ENCODE measurements at regions not wholly inside any gene's neighbourhood (a gene's known extent, or its start where the extent isn't known, plus 50 kb on each side); places are given as distances from the start of the nearest gene placed in this dataset.

DNA sequence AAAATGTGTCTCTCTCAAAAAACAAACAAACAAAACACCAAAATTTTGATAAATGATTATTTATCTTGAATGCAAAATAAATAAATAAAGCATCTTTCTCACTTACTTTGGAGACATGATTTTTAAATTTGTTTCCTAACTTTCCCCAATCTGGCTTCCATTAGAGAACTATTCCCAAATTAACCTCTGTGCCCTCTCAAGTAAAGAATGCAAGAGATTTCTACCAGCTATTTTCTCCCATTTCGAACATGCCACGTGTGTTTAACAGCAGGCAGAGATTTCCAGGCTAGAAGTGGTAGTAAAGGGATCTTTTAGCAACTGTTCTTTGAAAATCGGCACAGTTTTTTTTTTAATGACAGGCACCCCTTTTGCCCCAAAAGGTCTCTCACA lies 269.1 kb downstream of the SHQ1 start:
- TF ChIP-seq POLR2A (IDR thresholded peaks at IDR 0.05; ENCODE audit: control extremely low read depth in 1 of 2, low read depth in 2 of 2, low read length in 2 of 2) (no peak), JUND (IDR thresholded peaks at IDR 0.05; ENCODE audit: low read length) (no peak), SIN3A (conservative IDR thresholded peaks at IDR 0.05 in 1 of 2, IDR thresholded peaks at IDR 0.05 in 1 of 2; ENCODE audit: low read depth in 1 of 2, low read length in 2 of 2) (no peak), HDAC6 (IDR thresholded peaks at IDR 0.05; ENCODE audit: low read depth, low read length) (no peak)
- TF ChIP-seq, protein P1, sequence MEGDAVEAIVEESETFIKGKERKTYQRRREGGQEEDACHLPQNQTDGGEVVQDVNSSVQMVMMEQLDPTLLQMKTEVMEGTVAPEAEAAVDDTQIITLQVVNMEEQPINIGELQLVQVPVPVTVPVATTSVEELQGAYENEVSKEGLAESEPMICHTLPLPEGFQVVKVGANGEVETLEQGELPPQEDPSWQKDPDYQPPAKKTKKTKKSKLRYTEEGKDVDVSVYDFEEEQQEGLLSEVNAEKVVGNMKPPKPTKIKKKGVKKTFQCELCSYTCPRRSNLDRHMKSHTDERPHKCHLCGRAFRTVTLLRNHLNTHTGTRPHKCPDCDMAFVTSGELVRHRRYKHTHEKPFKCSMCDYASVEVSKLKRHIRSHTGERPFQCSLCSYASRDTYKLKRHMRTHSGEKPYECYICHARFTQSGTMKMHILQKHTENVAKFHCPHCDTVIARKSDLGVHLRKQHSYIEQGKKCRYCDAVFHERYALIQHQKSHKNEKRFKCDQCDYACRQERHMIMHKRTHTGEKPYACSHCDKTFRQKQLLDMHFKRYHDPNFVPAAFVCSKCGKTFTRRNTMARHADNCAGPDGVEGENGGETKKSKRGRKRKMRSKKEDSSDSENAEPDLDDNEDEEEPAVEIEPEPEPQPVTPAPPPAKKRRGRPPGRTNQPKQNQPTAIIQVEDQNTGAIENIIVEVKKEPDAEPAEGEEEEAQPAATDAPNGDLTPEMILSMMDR (IDR thresholded peaks at IDR 0.05; ENCODE audit: control extremely low read depth in 1 of 3, insufficient read depth in 1 of 3, low read depth in 1 of 3, low read length in 3 of 3), result no peak
- TF ChIP-seq, protein P2, sequence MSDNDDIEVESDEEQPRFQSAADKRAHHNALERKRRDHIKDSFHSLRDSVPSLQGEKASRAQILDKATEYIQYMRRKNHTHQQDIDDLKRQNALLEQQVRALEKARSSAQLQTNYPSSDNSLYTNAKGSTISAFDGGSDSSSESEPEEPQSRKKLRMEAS (IDR thresholded peaks at IDR 0.05), result no peak

Measured in H1 (cell line).